Adrenal gland (tissue), 9 donors: ENCODE measurements at regions not wholly inside any gene's neighbourhood (a gene's known extent, or its start where the extent isn't known, plus 50 kb on each side); places are given as distances from the start of the nearest gene placed in this dataset.

Experiments used
- DNase-seq, 7 donors: peaks; one replicate each; pipeline ENCODE4 v3.0.0-alpha.2; 2019 to 2020
- H3K27ac ChIP-seq, 5 donors: fragments of 200-600 bp; sonication (generic) in 4 of 5; 1 replicate in 3 of 5; 2 replicates in 2 of 5; pipeline versions ENCODE4 v1.5.1 to v1.8.0; 2016 to 2020; ENCODE audit warnings: mild to moderate bottlenecking in 1 of 5
- H3K27me3 ChIP-seq: fragments of 200-600 bp; 2 replicates; pipeline ENCODE4 v1.8.0; 2021
- H3K36me3 ChIP-seq, 2 donors: fragments of 200-600 bp; replicated peaks in 1 of 2; 1 replicate in 1 of 2; 2 replicates in 1 of 2; pipeline versions ENCODE4 v1.5.1 to v1.8.0; 2018 to 2022
- H3K4me1 ChIP-seq, 2 donors: fragments of 200-600 bp; replicated peaks in 1 of 2; 1 replicate in 1 of 2; 2 replicates in 1 of 2; pipeline versions ENCODE4 v1.5.1 to v1.8.0; 2018 to 2021
- H3K4me3 ChIP-seq, 4 donors: fragments of 200-600 bp; sonication (generic) in 3 of 4; one replicate each; pipeline ENCODE4 v1.5.1; 2016 to 2018
- H3K9me3 ChIP-seq, 3 donors: fragments of 200-600 bp; sonication (generic) in 1 of 3; replicated peaks in 1 of 3; 1 replicate in 2 of 3; 2 replicates in 1 of 3; pipeline versions ENCODE4 v1.5.1 to v1.8.0; 2016 to 2021
- CTCF ChIP-seq, 6 experiments: fragments of 450-650 bp in 4 of 6; fragments of 200-600 bp in 2 of 6; sonication (generic) in 1 of 6; IDR thresholded peaks; 1 replicate in 5 of 6; 2 replicates in 1 of 6; pipeline versions ENCODE4 v1.5.1 to v1.8.0; 2016 to 2021; ENCODE audit warnings: antibody characterized with exemption in 6 of 6, mild to moderate bottlenecking in 2 of 6, moderate library complexity in 1 of 6
- POLR2A ChIP-seq, 2 donors: fragments of 450-650 bp; IDR thresholded peaks; one replicate each; pipeline ENCODE4 v1.6.1; 2017; ENCODE audit warnings: antibody characterized with exemption in 2 of 2, mild to moderate bottlenecking in 2 of 2, moderate library complexity in 1 of 2
- WGBS, 4 donors: extraction: QIAGEN DNeasy Blood & Tissue Kit in 2 of 4; methylation state at CpG; one replicate each; pipeline versions ENCODE4 v1.1.5 to v1.1.7; 2013 to 2017; 5-methylcytosine and 5-hydroxymethylcytosine counted together
- intact Hi-C, 2 donors: fragments of 100-400 bp; cut with DNase I; formaldehyde crosslinking; loops; one replicate each; pipeline versions ENCODE4 v1.14.1 to v1.15.0; 2022 to 2023
- donor health status: healthy with polysubstance abuse.
- donor health status: Bipolar disorder and iron deficiency.
- donor health status: DM: yes; HTN: yes; CAD: no.
- donor health status: DM: no; HTN: no; CAD: no.
- donor health status: DM: no; HTN: no; CAD: no.

GRCh38 chr14:54338696-54339317 is 58.0 kb upstream of the CDKN3 start:
- intact Hi-C loops, result no loop called here
- H3K4me3 ChIP-seq, result no peak overlapping the region

GRCh38 chr14:54339771-54340170 is 57.0 kb upstream of the CDKN3 start:
- no peak for DNase-seq
- TF ChIP-seq POLR2A (IDR thresholded peaks at IDR 0.05) (no peak), CTCF (IDR thresholded peaks at IDR 0.05) (no peak)
- intact Hi-C loops, result no loop called here
- Histone ChIP-seq H3K36me3 (no peaks in the 10 kb centered on the region), H3K4me1 (no peaks in the 10 kb centered on the region), H3K9me3 (no peaks in the 10 kb centered on the region), H3K27ac (no peak overlapping the region), H3K27me3 (no peaks in the 10 kb centered on the region), H3K4me3 (no peak overlapping the region)
- WGBS, 4 donors, result 77 to 84% (median 82%) methylated on average over 2 of the region's 2 CpGs

More at GRCh38 chr14:54338696-54339317, 58.0 kb upstream of the CDKN3 start:
- Histone ChIP-seq H3K36me3 (no peaks in the 10 kb centered on the region), H3K27ac (no peak overlapping the region), H3K27me3 (no peaks in the 10 kb centered on the region), H3K4me1 (no peaks in the 10 kb centered on the region), H3K9me3 (no peaks in the 10 kb centered on the region)
- TF ChIP-seq POLR2A (IDR thresholded peaks at IDR 0.05) (no peak), CTCF (IDR thresholded peaks at IDR 0.05) (peak in 3 of 6 experiments; percentile 12 to 22 (median 18))
- 53 to 62% (median 58%) methylated on average over 6 of the region's 6 CpGs for WGBS, 4 donors
- no peak for DNase-seq

- TF ChIP-seq CTCF (IDR thresholded peaks at IDR 0.05) (no peak), POLR2A (IDR thresholded peaks at IDR 0.05) (no peak)
- H3K27ac ChIP-seq, result no peak overlapping the region
- no peaks in the 10 kb centered on the region for H3K36me3 ChIP-seq
- intact Hi-C loops, result no loop called here
- no peaks in the 10 kb centered on the region for H3K4me1 ChIP-seq
- H3K9me3 ChIP-seq, result no peaks in the 10 kb centered on the region
- no peak overlapping the region for H3K4me3 ChIP-seq
- WGBS, 4 donors, result 82 to 100% (median 96%) methylated on average over 3 of the region's 3 CpGs
- no peaks in the 10 kb centered on the region for H3K27me3 ChIP-seq
- DNase-seq, result no peak
Measured at GRCh38 chr14:54342806-54343205, 54.0 kb upstream of the CDKN3 start.

GRCh38 chr14:54343272-54344121 is 53.3 kb upstream of the CDKN3 start:
- no peaks in the 10 kb centered on the region for H3K36me3 ChIP-seq
- H3K27ac ChIP-seq, result no peak overlapping the region
- TF ChIP-seq POLR2A (IDR thresholded peaks at IDR 0.05), result no peak
- no peak for TF ChIP-seq CTCF (IDR thresholded peaks at IDR 0.05)
- H3K9me3 ChIP-seq, result no peaks in the 10 kb centered on the region
- DNase-seq, result no peak
- no peaks in the 10 kb centered on the region for H3K27me3 ChIP-seq
- intact Hi-C loops, result no loop called here
- 72 to 83% (median 77%) methylated on average over 18 of the region's 18 CpGs for WGBS, 4 donors
- no peak overlapping the region for H3K4me3 ChIP-seq
- no peaks in the 10 kb centered on the region for H3K4me1 ChIP-seq
